ENCODE measurements at regions not wholly inside any gene's neighbourhood (a gene's known extent, or its start where the extent isn't known, plus 50 kb on each side); places are given as distances from the start of the nearest gene placed in this dataset.

DNA sequence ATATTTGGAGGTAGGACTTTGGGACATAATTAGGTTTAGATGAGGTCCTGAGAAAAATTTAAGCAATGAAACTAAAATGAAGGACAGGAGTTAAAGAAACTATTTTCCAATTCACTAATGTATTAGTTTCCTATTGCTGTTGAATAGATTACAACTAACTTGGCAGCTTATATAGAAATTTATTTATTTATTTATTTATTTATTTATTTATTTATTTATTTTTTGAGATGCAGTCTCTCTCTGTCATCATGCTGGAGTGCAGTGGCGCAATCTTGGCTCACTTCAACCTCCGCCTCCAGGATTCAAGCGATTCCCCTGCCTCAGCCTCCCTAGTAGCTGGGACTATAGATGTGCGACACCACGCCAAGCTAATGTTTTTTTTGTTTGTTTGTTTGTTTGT, 182.4 kb upstream of the ADCY2 start:
- TF ChIP-seq, protein P1, sequence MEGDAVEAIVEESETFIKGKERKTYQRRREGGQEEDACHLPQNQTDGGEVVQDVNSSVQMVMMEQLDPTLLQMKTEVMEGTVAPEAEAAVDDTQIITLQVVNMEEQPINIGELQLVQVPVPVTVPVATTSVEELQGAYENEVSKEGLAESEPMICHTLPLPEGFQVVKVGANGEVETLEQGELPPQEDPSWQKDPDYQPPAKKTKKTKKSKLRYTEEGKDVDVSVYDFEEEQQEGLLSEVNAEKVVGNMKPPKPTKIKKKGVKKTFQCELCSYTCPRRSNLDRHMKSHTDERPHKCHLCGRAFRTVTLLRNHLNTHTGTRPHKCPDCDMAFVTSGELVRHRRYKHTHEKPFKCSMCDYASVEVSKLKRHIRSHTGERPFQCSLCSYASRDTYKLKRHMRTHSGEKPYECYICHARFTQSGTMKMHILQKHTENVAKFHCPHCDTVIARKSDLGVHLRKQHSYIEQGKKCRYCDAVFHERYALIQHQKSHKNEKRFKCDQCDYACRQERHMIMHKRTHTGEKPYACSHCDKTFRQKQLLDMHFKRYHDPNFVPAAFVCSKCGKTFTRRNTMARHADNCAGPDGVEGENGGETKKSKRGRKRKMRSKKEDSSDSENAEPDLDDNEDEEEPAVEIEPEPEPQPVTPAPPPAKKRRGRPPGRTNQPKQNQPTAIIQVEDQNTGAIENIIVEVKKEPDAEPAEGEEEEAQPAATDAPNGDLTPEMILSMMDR (IDR thresholded peaks at IDR 0.05), result no peak
- TF ChIP-seq POLR2AphosphoS5 (IDR thresholded peaks at IDR 0.05) (no peak), POLR2A (IDR thresholded peaks at IDR 0.05) (no peak)

Measured in prostate gland (tissue), 2 donors.